Brain microvascular endothelial cell (primary cell): ENCODE measurements at regions not wholly inside any gene's neighbourhood (a gene's known extent, or its start where the extent isn't known, plus 50 kb on each side); places are given as distances from the start of the nearest gene placed in this dataset.
"Not testable (repeated sequence)": the region's sequence is repeated elsewhere in the genome, so short reads cannot be mapped to it uniquely, and the experiment has no call there.

Experiments used
- DNase-seq: peaks from one replicate; pipeline ENCODE4 v3.0.0-alpha.2; 2020
- H3K27ac ChIP-seq: fragments of 250-450 bp; sonication (Bioruptor Pico); 2 replicates; pipeline ENCODE4 v1.5.1; 2020; ENCODE audit warnings: mild to moderate bottlenecking, moderate library complexity
- H3K27me3 ChIP-seq: fragments of 250-450 bp; sonication (Bioruptor Pico); replicated peaks from 2 replicates; pipeline ENCODE4 v1.5.1; 2020; ENCODE audit warnings: mild to moderate bottlenecking
- H3K36me3 ChIP-seq: fragments of 250-450 bp; sonication (Bioruptor Pico); replicated peaks from 2 replicates; pipeline ENCODE4 v1.5.1; 2020; ENCODE audit warnings: mild to moderate bottlenecking
- H3K4me3 ChIP-seq: 2 replicates; pipeline ENCODE4 v1.5.1; 2011; ENCODE audit warnings: low read depth, mild to moderate bottlenecking, control low read depth, low read length, moderate library complexity
- in situ Hi-C: cut with HindIII; loops from 2 replicates; pipeline ENCODE4 v1.10.0; 2017; ENCODE audit warnings: low sequenced_read_pairs, low pct_ligation_motif_present
- TF ChIP-seq, protein P1 (sequence below): IDR thresholded peaks from 2 replicates; pipeline ENCODE4 v1.5.1; 2011; ENCODE audit warnings: low read depth, mild to moderate bottlenecking, moderate library complexity, low read length, control low read depth, inconsistent platforms; ENCODE audit errors: missing control alignments

DNA sequence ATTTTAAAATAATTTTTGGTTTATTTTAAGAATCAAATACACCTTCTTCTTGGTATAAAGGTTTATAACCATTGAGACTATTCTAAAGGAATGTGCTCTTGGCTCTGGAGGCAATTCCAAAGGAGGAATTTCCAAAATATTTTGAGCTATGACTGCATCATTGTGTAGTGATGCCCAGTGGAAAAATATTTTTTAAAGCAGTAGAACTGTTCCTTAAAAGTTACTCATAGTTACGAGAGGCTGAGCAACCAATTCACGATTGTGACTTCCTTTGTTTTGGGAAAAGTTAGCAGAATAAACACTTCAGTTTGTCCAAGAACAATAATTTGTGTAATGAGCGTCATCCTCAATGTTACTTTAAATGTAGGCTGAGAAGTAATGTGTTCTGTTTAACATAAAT lies 233.6 kb downstream of the BAMBI start:
- no peaks in the 10 kb centered on the region for H3K27me3 ChIP-seq
- DNase-seq: peak; percentile 25
- peak overlapping the region; percentile 16 for H3K27ac ChIP-seq
- TF ChIP-seq, protein P1, sequence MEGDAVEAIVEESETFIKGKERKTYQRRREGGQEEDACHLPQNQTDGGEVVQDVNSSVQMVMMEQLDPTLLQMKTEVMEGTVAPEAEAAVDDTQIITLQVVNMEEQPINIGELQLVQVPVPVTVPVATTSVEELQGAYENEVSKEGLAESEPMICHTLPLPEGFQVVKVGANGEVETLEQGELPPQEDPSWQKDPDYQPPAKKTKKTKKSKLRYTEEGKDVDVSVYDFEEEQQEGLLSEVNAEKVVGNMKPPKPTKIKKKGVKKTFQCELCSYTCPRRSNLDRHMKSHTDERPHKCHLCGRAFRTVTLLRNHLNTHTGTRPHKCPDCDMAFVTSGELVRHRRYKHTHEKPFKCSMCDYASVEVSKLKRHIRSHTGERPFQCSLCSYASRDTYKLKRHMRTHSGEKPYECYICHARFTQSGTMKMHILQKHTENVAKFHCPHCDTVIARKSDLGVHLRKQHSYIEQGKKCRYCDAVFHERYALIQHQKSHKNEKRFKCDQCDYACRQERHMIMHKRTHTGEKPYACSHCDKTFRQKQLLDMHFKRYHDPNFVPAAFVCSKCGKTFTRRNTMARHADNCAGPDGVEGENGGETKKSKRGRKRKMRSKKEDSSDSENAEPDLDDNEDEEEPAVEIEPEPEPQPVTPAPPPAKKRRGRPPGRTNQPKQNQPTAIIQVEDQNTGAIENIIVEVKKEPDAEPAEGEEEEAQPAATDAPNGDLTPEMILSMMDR: no peak
- H3K4me3 ChIP-seq: no peak overlapping the region
- in situ Hi-C loops: no loop called here
- no peaks in the 10 kb centered on the region for H3K36me3 ChIP-seq

DNA sequence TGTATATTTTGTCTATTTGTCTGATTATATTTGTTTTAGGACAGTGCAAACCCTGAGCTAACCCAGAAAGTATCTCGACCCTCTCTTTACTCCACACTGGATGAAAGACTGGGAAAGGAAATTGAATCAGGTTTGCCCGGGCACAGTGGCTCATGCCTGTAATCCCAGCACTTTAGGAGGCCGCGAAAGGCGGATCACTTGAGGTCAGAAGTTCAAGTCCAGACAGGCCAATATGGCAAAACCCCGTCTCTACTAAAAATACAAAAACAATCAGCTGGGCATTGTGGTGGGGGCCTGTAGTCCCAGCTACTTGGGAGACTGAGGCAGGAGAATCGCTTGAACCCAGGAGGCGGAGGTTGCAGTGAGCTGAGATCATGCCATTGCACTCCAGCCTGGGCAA lies 234.2 kb downstream of the BAMBI start:
- H3K36me3 ChIP-seq, in situ Hi-C loops, H3K27me3 ChIP-seq, DNase-seq, H3K4me3 ChIP-seq: not testable (repeated sequence)
- H3K27ac ChIP-seq: peak overlapping the region; percentile 16

DNA sequence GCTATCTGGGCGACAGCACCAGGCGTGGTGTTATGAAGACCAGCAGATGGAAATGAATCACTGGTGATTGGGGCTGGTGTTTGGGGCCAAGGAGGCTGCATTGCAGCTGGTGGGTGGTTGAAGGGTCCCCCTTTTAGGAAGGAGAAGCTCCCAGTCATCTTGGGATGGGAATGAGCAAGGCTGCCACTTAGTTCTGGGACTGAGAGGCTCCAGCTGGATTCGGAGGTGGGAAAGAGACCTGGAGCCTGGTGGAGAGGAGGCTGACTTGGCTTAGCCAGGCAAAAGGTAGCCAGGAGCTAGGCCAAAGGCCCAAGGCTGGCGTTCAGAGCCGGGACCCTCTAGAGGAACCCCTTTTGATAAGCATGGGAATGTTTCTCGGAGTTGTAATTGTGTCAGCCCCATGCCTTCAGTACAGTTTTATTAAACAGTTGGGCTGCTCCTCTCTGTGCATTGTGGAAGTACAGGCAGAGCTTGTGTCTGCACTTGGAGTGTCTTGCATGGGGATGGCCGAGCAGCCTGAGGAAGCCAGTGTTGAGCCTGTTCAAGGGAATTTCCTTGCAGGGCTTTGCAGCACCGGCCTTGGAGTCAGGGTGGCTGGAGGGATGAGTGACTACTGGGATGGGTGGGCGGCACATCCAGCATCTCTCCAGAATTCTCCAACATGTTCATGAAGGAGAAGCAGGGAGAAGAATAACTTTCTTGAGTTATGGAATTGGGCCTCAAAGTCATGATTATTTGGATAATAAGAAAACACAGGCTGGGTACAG lies 234.9 kb downstream of the BAMBI start:
- Histone ChIP-seq H3K27ac (no peak overlapping the region), H3K4me3 (no peak overlapping the region), H3K27me3 (no peaks in the 10 kb centered on the region), H3K36me3 (no peaks in the 10 kb centered on the region)
- no peak for DNase-seq
- TF ChIP-seq, protein P1: no peak
- in situ Hi-C loops: no loop called here

DNA sequence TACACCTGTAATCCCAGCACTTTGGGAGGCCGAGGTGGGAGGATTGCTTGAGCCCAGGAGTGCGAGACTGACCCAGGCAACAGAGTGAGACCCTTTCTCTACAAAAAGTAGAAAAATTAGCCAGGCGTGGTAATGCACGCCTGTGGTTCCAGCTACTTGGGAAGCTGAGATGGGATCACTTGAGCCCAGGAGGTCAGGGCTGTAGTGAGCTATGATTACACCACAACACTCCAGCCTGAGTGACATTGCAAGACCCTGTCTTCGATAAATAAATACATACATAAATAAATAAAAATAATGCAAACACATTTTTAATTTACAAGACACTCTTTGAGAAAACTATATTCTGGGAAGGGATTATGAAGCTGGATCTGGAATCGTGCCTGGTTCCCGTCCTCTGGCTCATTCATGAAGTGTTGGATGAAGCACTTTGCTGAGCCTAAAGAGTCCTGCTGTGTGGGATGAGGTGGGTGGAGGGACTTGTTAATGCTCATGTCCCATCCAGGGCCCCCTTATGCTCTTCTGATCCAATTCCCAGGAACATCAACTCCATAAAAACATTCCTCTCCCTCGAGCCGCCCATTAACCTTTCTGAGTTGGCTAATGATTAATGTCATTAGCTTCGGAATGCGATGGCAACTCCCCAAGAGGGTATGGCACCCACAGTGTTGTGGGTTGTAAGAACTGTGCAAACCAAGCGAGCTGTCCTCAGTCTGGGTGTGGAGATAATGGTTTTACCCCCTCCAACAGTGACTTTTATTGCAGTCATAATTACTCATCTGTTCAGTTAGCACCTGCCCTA lies 236.3 kb downstream of the BAMBI start:
- no peaks in the 10 kb centered on the region for H3K27me3 ChIP-seq
- TF ChIP-seq, protein P1: no peak
- no peak for DNase-seq
- H3K4me3 ChIP-seq: no peak overlapping the region
- in situ Hi-C loops: no loop called here
- H3K27ac ChIP-seq: no peak overlapping the region
- H3K36me3 ChIP-seq: no peaks in the 10 kb centered on the region

DNA sequence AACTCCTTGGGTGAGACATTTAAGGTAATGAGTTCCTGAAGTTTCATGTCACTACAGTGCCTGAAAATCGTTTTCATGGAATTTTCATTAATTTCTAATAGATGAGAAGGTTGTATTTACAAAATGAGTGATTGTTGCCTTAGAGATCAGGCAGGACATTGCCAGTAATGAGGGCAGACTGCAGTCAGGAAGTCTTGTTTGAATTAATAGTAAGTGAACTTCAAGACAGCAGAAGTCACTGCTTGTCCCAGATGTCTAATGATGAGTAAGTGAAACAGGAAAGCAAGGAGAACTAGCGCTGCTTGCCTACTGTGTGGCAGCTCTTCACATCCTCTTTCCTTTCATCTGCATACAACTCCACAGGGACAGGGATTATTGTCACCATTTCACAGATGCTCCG lies 237.4 kb downstream of the BAMBI start:
- H3K36me3 ChIP-seq: no peaks in the 10 kb centered on the region
- no peaks in the 10 kb centered on the region for H3K27me3 ChIP-seq
- TF ChIP-seq, protein P1: no peak
- no peak overlapping the region for H3K4me3 ChIP-seq
- no peak overlapping the region for H3K27ac ChIP-seq
- in situ Hi-C loops: no loop called here
- DNase-seq: peak; percentile 22

DNA sequence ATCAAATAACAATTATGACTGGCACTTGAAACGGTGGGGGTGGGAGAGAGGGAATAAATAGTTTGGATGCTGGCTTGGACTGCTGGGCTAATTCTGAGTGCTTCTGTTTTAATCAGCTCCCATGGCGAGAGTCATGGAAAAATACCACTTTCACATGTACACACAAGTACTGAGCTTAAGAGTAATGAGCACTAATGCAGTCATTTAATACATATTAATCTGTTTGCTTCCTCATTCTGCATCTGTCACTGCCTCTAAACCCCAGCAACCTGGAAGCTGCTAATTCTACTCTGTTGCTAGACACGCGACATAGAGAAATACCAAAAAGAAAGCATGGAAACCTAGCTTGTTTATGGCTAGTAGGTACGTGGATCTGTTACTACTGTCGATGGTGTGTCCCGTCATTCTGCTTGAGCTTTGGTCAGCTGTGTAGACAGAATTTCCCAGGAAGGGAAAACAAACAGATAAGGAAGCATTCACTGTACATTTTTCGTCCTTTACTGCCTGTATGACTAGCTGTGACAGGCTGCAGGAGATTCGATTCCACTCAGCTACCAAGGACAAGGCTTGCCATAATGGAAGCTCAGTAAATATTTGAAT lies 238.8 kb downstream of the BAMBI start:
- DNase-seq: no peak
- TF ChIP-seq, protein P1: no peak
- H3K27ac ChIP-seq: no peak overlapping the region
- no peaks in the 10 kb centered on the region for H3K27me3 ChIP-seq
- H3K36me3 ChIP-seq: no peaks in the 10 kb centered on the region
- no peak overlapping the region for H3K4me3 ChIP-seq
- in situ Hi-C loops: no loop called here
